Lower lobe of right lung (tissue), 2 donors: ENCODE measurements at regions not wholly inside any gene's neighbourhood (a gene's known extent, or its start where the extent isn't known, plus 50 kb on each side); places are given as distances from the start of the nearest gene placed in this dataset.

Source experiments
- ATAC-seq, 2 donors: fragments of 200-7000 bp; cut with Tn5 transposase; one replicate each; pipeline ENCODE4 v1.9.1; 2020 to 2022; ENCODE audit warnings: mild to moderate bottlenecking in 2 of 2, moderate library complexity in 2 of 2
- DNase-seq: peaks from one replicate; pipeline ENCODE4 v3.0.0-alpha.2; 2020
- H3K27ac ChIP-seq: fragments of 200-600 bp; one replicate; pipeline ENCODE4 v1.8.0; 2022
- H3K27me3 ChIP-seq: fragments of 200-600 bp; one replicate; pipeline ENCODE4 v1.8.0; 2022; ENCODE audit warnings: low read depth
- H3K36me3 ChIP-seq: fragments of 200-600 bp; one replicate; pipeline ENCODE4 v1.8.0; 2022; ENCODE audit warnings: mild to moderate bottlenecking
- H3K4me1 ChIP-seq: fragments of 200-600 bp; one replicate; pipeline ENCODE4 v1.8.0; 2022
- H3K4me3 ChIP-seq: fragments of 200-600 bp; one replicate; pipeline ENCODE4 v1.8.0; 2022; ENCODE audit warnings: mild to moderate bottlenecking
- H3K9me3 ChIP-seq: fragments of 200-600 bp; one replicate; pipeline ENCODE4 v1.8.0; 2022
- intact Hi-C: fragments of 100-400 bp; cut with DNase I; formaldehyde crosslinking; loops from one replicate; pipeline ENCODE4 v1.11.0; 2022
- TF ChIP-seq, protein P1 (sequence below): fragments of 200-600 bp; IDR thresholded peaks from one replicate; pipeline ENCODE4 v1.8.0; 2022; ENCODE audit warnings: antibody characterized with exemption, mild to moderate bottlenecking
- donor health status: DM: no; HTN: yes; CAD: no; lungs with severe emphysema.

DNA sequence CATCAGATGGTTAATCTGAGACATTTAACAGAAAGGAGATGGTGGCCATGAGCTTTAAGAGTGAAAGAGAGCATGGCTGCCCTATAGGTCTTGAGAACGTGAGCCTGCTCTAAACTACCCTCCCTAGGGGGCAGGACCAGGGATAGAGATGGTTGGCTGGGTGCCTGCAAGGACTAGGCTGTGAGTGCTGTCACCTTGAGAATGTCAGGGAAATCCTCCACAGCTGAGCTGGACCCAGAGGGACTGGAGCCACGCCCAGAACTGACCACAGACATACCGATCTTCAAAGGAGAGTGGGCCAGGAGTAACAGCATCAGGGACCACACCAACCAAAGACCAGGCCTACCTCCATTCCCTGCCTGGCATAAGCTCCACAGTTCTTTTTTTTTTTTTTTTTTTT is 53.6 kb upstream of the UBE2E1 start:
- ATAC-seq (no peak), DNase-seq (no peak)
- H3K9me3 ChIP-seq, result no peaks in the 10 kb centered on the region
- H3K27ac ChIP-seq, result no peak overlapping the region
- no peak overlapping the region for H3K4me3 ChIP-seq
- TF ChIP-seq, protein P1, sequence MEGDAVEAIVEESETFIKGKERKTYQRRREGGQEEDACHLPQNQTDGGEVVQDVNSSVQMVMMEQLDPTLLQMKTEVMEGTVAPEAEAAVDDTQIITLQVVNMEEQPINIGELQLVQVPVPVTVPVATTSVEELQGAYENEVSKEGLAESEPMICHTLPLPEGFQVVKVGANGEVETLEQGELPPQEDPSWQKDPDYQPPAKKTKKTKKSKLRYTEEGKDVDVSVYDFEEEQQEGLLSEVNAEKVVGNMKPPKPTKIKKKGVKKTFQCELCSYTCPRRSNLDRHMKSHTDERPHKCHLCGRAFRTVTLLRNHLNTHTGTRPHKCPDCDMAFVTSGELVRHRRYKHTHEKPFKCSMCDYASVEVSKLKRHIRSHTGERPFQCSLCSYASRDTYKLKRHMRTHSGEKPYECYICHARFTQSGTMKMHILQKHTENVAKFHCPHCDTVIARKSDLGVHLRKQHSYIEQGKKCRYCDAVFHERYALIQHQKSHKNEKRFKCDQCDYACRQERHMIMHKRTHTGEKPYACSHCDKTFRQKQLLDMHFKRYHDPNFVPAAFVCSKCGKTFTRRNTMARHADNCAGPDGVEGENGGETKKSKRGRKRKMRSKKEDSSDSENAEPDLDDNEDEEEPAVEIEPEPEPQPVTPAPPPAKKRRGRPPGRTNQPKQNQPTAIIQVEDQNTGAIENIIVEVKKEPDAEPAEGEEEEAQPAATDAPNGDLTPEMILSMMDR, result no peak
- H3K36me3 ChIP-seq, result no peaks in the 10 kb centered on the region
- intact Hi-C loops, result no loop called here
- peaks cover 34% of the 10 kb centered on the region for H3K4me1 ChIP-seq
- no peaks in the 10 kb centered on the region for H3K27me3 ChIP-seq

DNA sequence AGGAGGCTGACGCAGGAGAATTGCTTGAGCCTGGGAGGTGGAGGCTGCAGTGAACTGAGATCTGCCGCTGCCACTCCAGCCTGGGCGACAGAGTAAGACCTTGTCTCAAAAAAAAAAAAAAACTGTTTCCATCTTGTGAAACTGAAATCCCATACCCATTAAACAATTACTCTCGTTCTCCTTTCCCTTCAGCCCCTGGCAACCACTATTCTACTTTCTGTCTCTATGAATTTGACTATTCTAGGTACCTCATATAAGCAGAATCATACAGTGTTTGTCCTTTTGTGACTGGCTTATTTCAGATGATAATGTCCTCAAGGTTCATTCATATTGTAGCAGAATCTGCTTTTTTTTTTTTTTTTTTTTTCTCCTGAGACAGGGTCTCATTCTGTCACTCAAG is 51.5 kb upstream of the UBE2E1 start:
- no peaks in the 10 kb centered on the region for H3K9me3 ChIP-seq
- intact Hi-C loops, result no loop called here
- no peak overlapping the region for H3K27ac ChIP-seq
- no peak for DNase-seq
- ATAC-seq, result no peak
- H3K36me3 ChIP-seq, result no peaks in the 10 kb centered on the region
- H3K4me3 ChIP-seq, result no peak overlapping the region
- no peaks in the 10 kb centered on the region for H3K27me3 ChIP-seq
- H3K4me1 ChIP-seq, result peaks cover 17% of the 10 kb centered on the region
- TF ChIP-seq, protein P1, result no peak
